Spleen (tissue), 7 donors: ENCODE measurements at regions not wholly inside any gene's neighbourhood (a gene's known extent, or its start where the extent isn't known, plus 50 kb on each side); places are given as distances from the start of the nearest gene placed in this dataset.

Source experiments
- CTCF ChIP-seq, 11 experiments: fragments of 200-600 bp in 7 of 11; fragments of 450-650 bp in 4 of 11; sonication (generic) in 4 of 11; IDR thresholded peaks in 8 of 11; conservative IDR thresholded peaks in 3 of 11; 1 replicate in 7 of 11; 2 replicates in 4 of 11; pipeline versions ENCODE4 v1.4.0 to v1.8.0; 2016 to 2021; ENCODE audit warnings: antibody characterized with exemption in 11 of 11, inconsistent platforms in 4 of 11, mild to moderate bottlenecking in 1 of 11
- POLR2A ChIP-seq, 3 donors: fragments of 450-650 bp; IDR thresholded peaks; one replicate each; pipeline ENCODE4 v1.5.1; 2017; ENCODE audit warnings: antibody characterized with exemption in 3 of 3, mild to moderate bottlenecking in 1 of 3
- POLR2AphosphoS5 ChIP-seq, 3 donors: sonication (generic); formaldehyde crosslinking; IDR thresholded peaks; one replicate each; pipeline ENCODE4 v1.5.1; 2017; ENCODE audit warnings: antibody characterized with exemption in 3 of 3
- donor health status: DM: no; HTN: no; CAD: no; lungs with moderate emphysema.
- donor health status: DM: no; HTN: no; CAD: no.
- donor health status: DM: no; HTN: no; CAD: no.

- TF ChIP-seq POLR2A (IDR thresholded peaks at IDR 0.05): no peak
- TF ChIP-seq CTCF (IDR thresholded peaks at IDR 0.05 in 8 of 11, conservative IDR thresholded peaks at IDR 0.05 in 3 of 11): no peak
- TF ChIP-seq POLR2AphosphoS5 (IDR thresholded peaks at IDR 0.05): no peak
These were observed 209.3 kb downstream of the MTERF1 start for GRCh38 chr7:91671245-91671644.
